ENCODE measurements at regions not wholly inside any gene's neighbourhood (a gene's known extent, or its start where the extent isn't known, plus 50 kb on each side); places are given as distances from the start of the nearest gene placed in this dataset.

GRCh38 chr11:34830648-34831047 is 85.5 kb downstream of the APIP start:
- DNase-seq (ENCODE audit: low spot score in 2 of 2), result no peak
- 67 to 69% methylated on average over 8 of the region's 8 CpGs for WGBS, 2 donors
- intact Hi-C loops (cut with DNase I; ENCODE audit: low total_unique reads), result no loop called here
- H3K4me3 ChIP-seq (ENCODE audit: low read depth, poor library complexity, severe bottlenecking), result no peak overlapping the region
- TF ChIP-seq POLR2A (IDR thresholded peaks at IDR 0.05) (no peak), CTCF (IDR thresholded peaks at IDR 0.05) (no peak)

- WGBS, 2 donors, result 57% methylated on average over 5 of the region's 5 CpGs
- intact Hi-C loops (cut with DNase I; ENCODE audit: low total_unique reads), result no loop called here
- no peak for DNase-seq (ENCODE audit: low spot score in 2 of 2)
- no peak overlapping the region for H3K4me3 ChIP-seq (ENCODE audit: low read depth, poor library complexity, severe bottlenecking)
- TF ChIP-seq CTCF (IDR thresholded peaks at IDR 0.05) (no peak), POLR2A (IDR thresholded peaks at IDR 0.05) (no peak)
These were observed 86.1 kb downstream of the APIP start for GRCh38 chr11:34830035-34830434.

- DNase-seq (ENCODE audit: low spot score in 2 of 2), result no peak
- H3K4me3 ChIP-seq (ENCODE audit: low read depth, poor library complexity, severe bottlenecking), result no peak overlapping the region
- no peak for TF ChIP-seq POLR2A (IDR thresholded peaks at IDR 0.05)
- no peak for TF ChIP-seq CTCF (IDR thresholded peaks at IDR 0.05)
- WGBS, 2 donors, result 76 to 83% methylated on average over 1 of the region's 1 CpG
- intact Hi-C loops (cut with DNase I; ENCODE audit: low total_unique reads), result no loop called here
These were observed 89.0 kb downstream of the APIP start for GRCh38 chr11:34827228-34827627.

GRCh38 chr11:34826384-34826726 is 89.8 kb downstream of the APIP start:
- 19 to 42% methylated on average over 1 of the region's 1 CpG for WGBS, 2 donors
- no peak overlapping the region for H3K4me3 ChIP-seq (ENCODE audit: low read depth, poor library complexity, severe bottlenecking)
- intact Hi-C loops (cut with DNase I; ENCODE audit: low total_unique reads), result no loop called here
- DNase-seq (ENCODE audit: low spot score in 2 of 2), result no peak
- TF ChIP-seq CTCF (IDR thresholded peaks at IDR 0.05) (no peak), POLR2A (IDR thresholded peaks at IDR 0.05) (no peak)

- intact Hi-C loops (cut with DNase I; ENCODE audit: low total_unique reads), result no loop called here
- TF ChIP-seq POLR2A (IDR thresholded peaks at IDR 0.05) (no peak), CTCF (IDR thresholded peaks at IDR 0.05) (no peak)
- WGBS, 2 donors, result 66 to 71% methylated on average over 7 of the region's 7 CpGs
- no peak for DNase-seq (ENCODE audit: low spot score in 2 of 2)
- no peak overlapping the region for H3K4me3 ChIP-seq (ENCODE audit: low read depth, poor library complexity, severe bottlenecking)
These were observed 90.4 kb downstream of the APIP start for GRCh38 chr11:34825670-34826383.

GRCh38 chr11:34825315-34825669 is 90.9 kb downstream of the APIP start:
- no peak for DNase-seq (ENCODE audit: low spot score in 2 of 2)
- TF ChIP-seq CTCF (IDR thresholded peaks at IDR 0.05), result no peak
- 57 to 60% methylated on average over 3 of the region's 3 CpGs for WGBS, 2 donors
- no peak overlapping the region for H3K4me3 ChIP-seq (ENCODE audit: low read depth, poor library complexity, severe bottlenecking)
- intact Hi-C loops (cut with DNase I; ENCODE audit: low total_unique reads), result no loop called here
